Keratinocyte (primary cell): ENCODE measurements at regions not wholly inside any gene's neighbourhood (a gene's known extent, or its start where the extent isn't known, plus 50 kb on each side); places are given as distances from the start of the nearest gene placed in this dataset.

Experiments used
- DNase-seq: peaks from one replicate; pipeline ENCODE4 v3.0.0-alpha.2; 2011; ENCODE audit warnings: low read depth, missing footprints, low spot score
- FAIRE-seq: peaks from 2 replicates; lab custom pipeline; 2011; peaks lifted over from hg19 to GRCh38; lab: Jason Lieb, UNC
- H2AFZ ChIP-seq: 2 replicates; pipeline ENCODE4 v1.6.0; 2012; ENCODE audit warnings: low read length, control low read depth, inconsistent platforms; ENCODE audit not compliant: control insufficient read depth
- H3K27ac ChIP-seq: 2 replicates; pipeline ENCODE4 v1.5.1; 2011; ENCODE audit warnings: low read length; ENCODE audit not compliant: control insufficient read depth, insufficient read depth
- H3K27me3 ChIP-seq: 3 replicates; pipeline ENCODE4 v1.6.0; 2011; ENCODE audit warnings: low read length; ENCODE audit not compliant: control insufficient read depth, insufficient read depth; ENCODE audit errors: extremely low read depth
- H3K36me3 ChIP-seq, 2 experiments: 2 replicates in 1 of 2; 3 replicates in 1 of 2; pipeline ENCODE4 v1.5.1; 2011; ENCODE audit warnings: low read length in 2 of 2, mild to moderate bottlenecking in 1 of 2; ENCODE audit not compliant: control insufficient read depth in 2 of 2, insufficient read depth in 2 of 2; ENCODE audit errors: extremely low read depth in 1 of 2
- H3K4me1 ChIP-seq: 3 replicates; pipeline ENCODE4 v1.5.1; 2011; ENCODE audit warnings: low read length; ENCODE audit not compliant: control insufficient read depth, insufficient read depth; ENCODE audit errors: extremely low read depth
- H3K4me2 ChIP-seq: 3 replicates; pipeline ENCODE4 v1.6.0; 2011; ENCODE audit warnings: low read depth, low read length; ENCODE audit not compliant: control insufficient read depth, insufficient read depth; ENCODE audit errors: extremely low read depth
- H3K4me3 ChIP-seq, 3 experiments: fragments of 200-600 bp in 1 of 3; sonication (generic) in 1 of 3; 2 replicates in 2 of 3; 3 replicates in 1 of 3; pipeline ENCODE4 v1.5.1; 2011 to 2016; ENCODE audit warnings: low read length in 3 of 3, mild to moderate bottlenecking in 3 of 3, control low read depth in 2 of 3, inconsistent platforms in 1 of 3, low read depth in 1 of 3, mixed read lengths in 1 of 3, mixed run types in 1 of 3, moderate library complexity in 1 of 3; ENCODE audit not compliant: control insufficient read depth in 2 of 3, insufficient read depth in 2 of 3; ENCODE audit errors: extremely low read depth in 1 of 3
- H3K79me2 ChIP-seq: 2 replicates; pipeline ENCODE4 v1.6.0; 2012; ENCODE audit warnings: low read length; ENCODE audit not compliant: control insufficient read depth, insufficient read depth
- H3K9ac ChIP-seq: 3 replicates; pipeline ENCODE4 v1.6.0; 2011; ENCODE audit warnings: low read length; ENCODE audit not compliant: control insufficient read depth, insufficient read depth; ENCODE audit errors: extremely low read depth
- H3K9me1 ChIP-seq: 3 replicates; pipeline ENCODE4 v1.6.0; 2011; ENCODE audit warnings: low read length; ENCODE audit not compliant: control insufficient read depth, insufficient read depth; ENCODE audit errors: extremely low read depth
- H3K9me3 ChIP-seq: 2 replicates; pipeline ENCODE4 v1.5.1; 2012; ENCODE audit warnings: low read depth, low read length; ENCODE audit not compliant: control insufficient read depth
- H4K20me1 ChIP-seq: 3 replicates; pipeline ENCODE4 v1.6.0; 2011; ENCODE audit warnings: low read length; ENCODE audit not compliant: control insufficient read depth, insufficient read depth; ENCODE audit errors: extremely low read depth
- CTCF ChIP-seq, 3 experiments: IDR thresholded peaks in 1 of 3; conservative IDR thresholded peaks in 1 of 3; optimal IDR thresholded peaks in 1 of 3; 2 replicates in 2 of 3; 3 replicates in 1 of 3; pipeline versions ENCODE3 to v1.5.1; 2011; ENCODE audit warnings: low read length in 3 of 3, mild to moderate bottlenecking in 3 of 3, moderate library complexity in 2 of 3, control low read depth in 1 of 3, inconsistent platforms in 1 of 3; ENCODE audit not compliant: insufficient read depth in 2 of 3; ENCODE audit errors: extremely low read depth in 1 of 3
- EZH2 ChIP-seq: IDR thresholded peaks from one replicate; pipeline ENCODE4 v1.6.1; 2012; ENCODE audit warnings: inconsistent platforms, mild to moderate bottlenecking, low read length, moderate library complexity
- dilution Hi-C: fragments of 300-500 bp; cut with MboI; formaldehyde crosslinking; loops from one replicate; pipeline ENCODE4 v1.7.0; 2020; ENCODE audit warnings: low sequenced_read_pairs; ENCODE audit not compliant: extremely low pct_ligation_motif_present

- no peaks in the 10 kb centered on the region for H3K36me3 ChIP-seq
- FAIRE-seq = no peak
- dilution Hi-C loops = no loop called here
- H3K9ac ChIP-seq = no peak overlapping the region
- no peak overlapping the region for H2AFZ ChIP-seq
- no peak overlapping the region for H3K27ac ChIP-seq
- no peak for DNase-seq
- H4K20me1 ChIP-seq = no peaks in the 10 kb centered on the region
- H3K79me2 ChIP-seq = no peaks in the 10 kb centered on the region
- H3K27me3 ChIP-seq = no peaks in the 10 kb centered on the region
- no peak overlapping the region for H3K4me3 ChIP-seq
- no peak overlapping the region for H3K4me2 ChIP-seq
- H3K9me3 ChIP-seq = no peaks in the 10 kb centered on the region
- no peaks in the 10 kb centered on the region for H3K9me1 ChIP-seq
- TF ChIP-seq EZH2 (no peak), CTCF (optimal IDR thresholded peaks at IDR 0.05 in 1 of 3, IDR thresholded peaks at IDR 0.05 in 1 of 3, conservative IDR thresholded peaks at IDR 0.05 in 1 of 3; ENCODE audit: extremely low read depth in 1 of 3, insufficient read depth in 2 of 3, low read length in 3 of 3) (no peak)
- no peaks in the 10 kb centered on the region for H3K4me1 ChIP-seq
Observed at GRCh38 chr4:164177153-164177552, 576.8 kb upstream of the SMIM31 start.

- Histone ChIP-seq H3K27me3 (no peaks in the 10 kb centered on the region), H2AFZ (no peak overlapping the region), H3K36me3 (no peaks in the 10 kb centered on the region), H3K9ac (no peak overlapping the region), H3K4me2 (no peak overlapping the region), H3K9me3 (no peaks in the 10 kb centered on the region), H4K20me1 (no peaks in the 10 kb centered on the region), H3K9me1 (no peaks in the 10 kb centered on the region), H3K27ac (no peak overlapping the region), H3K4me3 (no peak overlapping the region), H3K4me1 (no peaks in the 10 kb centered on the region), H3K79me2 (no peaks in the 10 kb centered on the region)
- TF ChIP-seq CTCF (optimal IDR thresholded peaks at IDR 0.05 in 1 of 3, IDR thresholded peaks at IDR 0.05 in 1 of 3, conservative IDR thresholded peaks at IDR 0.05 in 1 of 3; ENCODE audit: extremely low read depth in 1 of 3, insufficient read depth in 2 of 3, low read length in 3 of 3) = no peak
- dilution Hi-C loops = no loop called here
- DNase-seq (no peak), FAIRE-seq (no peak)
Observed at GRCh38 chr4:164177753-164178152, 576.2 kb upstream of the SMIM31 start.
